ENCODE measurements at regions not wholly inside any gene's neighbourhood (a gene's known extent, or its start where the extent isn't known, plus 50 kb on each side); places are given as distances from the start of the nearest gene placed in this dataset.
"Not testable (repeated sequence)": the region's sequence is repeated elsewhere in the genome, so short reads cannot be mapped to it uniquely, and the experiment has no call there.

DNA sequence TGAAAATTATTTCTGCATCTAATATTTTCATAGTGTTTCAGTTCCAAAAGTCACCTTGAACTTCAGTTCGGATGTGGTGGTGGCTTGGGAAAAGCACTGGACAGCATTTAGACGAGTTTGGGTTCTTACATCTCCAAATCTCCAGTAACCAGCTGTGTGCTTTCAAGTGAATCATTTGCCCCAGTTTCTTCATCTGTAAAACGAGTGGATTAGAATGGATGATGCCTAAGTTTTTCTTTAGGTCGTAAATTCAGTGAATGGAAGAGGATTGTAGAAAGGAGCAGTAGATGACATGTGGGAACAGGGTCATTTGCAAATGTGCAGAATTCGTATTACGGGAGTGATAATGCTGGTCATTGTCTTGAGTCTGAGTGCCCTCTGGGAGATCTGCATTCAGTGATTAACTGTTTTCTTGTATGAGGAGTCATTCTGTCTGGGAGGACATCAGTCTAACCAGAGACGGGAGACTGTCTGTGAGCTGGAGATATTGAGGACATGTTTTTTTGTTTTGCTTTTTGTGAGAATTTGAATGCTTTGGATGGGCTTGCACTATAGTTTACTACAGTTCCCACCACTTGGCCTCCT is 641.6 kb upstream of the TBL1XR1 start:
- DNase-seq (ENCODE audit: low read depth, low spot score) = no peak

DNA sequence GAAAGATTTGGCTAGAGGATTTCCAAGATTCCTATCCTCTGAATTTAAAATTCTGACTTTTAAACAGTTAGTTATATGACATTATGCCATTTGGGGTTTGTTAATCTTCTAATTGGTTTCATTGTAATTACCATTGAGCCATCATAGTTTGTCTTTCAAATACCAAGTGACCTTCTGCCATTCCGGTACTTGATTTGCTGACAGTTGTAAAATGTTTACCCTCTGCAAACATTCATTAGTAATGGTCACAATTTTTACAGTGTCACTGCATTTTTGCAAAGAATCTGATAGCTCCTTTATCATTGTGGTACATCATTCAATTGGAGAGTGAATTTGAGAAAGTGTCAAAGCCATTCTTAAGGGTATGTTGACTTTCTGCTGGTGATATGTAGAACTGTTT is 645.0 kb upstream of the TBL1XR1 start:
- no peak for DNase-seq (ENCODE audit: low read depth, low spot score)

DNA sequence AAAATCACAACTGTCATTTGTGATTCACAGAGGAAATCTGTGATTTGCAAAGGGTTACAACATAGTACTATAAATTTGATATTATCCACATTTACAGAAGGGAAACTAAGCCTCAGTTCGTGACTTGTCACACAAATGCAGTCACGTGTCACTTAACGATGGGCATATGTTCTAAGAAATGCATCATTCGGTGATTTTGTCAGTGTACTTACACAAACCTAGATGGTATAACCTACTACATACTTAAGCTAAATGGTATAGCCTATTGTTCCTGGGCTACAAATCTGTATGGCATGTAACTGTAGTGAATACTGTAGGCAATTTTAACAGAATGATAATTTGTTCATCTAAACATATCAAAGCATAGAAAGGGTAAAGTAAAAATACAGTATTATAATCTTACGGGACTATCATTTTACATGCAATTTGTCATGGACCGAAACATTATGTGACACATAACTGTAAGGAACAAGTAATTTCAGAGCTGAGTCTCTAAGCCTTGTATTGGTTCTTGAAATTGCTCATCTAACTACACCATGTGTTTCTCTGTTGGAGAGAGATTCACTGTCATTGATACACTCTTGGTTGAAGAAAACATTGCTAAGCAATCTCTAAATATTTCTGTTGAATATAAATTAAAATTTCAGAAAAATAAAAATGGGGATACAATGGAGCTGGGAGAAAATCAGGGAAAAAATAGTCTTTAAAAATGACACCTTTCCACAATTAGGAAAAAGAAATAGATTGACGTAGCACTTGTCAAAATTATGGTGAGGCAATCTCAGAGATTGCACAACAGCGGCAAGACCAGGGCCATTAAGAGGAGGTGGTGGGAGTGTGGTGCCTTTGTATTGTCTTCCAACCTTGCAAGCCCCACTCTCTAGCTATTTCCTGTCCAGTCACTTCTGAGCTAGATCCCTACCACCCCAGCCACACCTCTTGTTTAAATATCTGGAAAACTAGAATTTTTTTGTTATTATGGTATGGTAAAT is 645.8 kb upstream of the TBL1XR1 start:
- DNase-seq (ENCODE audit: low read depth, low spot score) = no peak

DNA sequence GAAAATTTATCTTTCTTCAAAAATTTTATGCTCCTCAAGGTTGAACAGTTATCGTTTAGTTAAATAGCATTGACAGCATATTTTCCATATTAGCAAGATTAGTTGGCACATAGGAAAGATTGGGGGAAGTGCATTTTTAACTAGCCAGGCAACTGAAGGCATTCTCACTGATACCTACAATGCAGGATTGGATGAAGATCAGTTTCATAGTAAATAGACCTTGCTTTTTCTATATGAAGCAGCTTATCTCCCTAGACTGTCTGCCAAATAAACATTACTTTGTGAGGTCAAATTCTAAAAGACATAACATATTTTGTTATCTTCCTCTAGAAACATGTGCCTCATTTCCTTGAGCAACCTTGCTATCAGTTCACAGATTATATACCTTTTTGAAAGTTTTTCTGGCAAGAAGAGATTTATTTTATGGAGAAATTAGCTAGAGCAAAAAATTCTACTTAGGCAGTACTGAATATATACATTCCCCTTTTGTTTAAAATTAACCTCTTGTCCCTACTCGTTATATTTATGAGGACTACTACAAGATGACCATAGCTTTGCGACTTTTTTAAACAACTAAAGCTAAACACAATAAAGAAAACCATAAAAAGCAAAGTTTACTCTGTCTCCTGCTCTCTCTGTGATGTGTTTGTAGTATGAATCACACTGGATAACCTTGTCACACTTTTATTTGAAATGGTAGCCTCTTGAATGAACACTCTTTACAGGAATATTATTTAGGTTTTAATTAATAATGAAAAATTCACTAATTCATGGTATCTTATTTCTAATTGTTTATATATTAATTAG is 654.9 kb upstream of the TBL1XR1 start:
- no peak for DNase-seq (ENCODE audit: low read depth, low spot score)

DNA sequence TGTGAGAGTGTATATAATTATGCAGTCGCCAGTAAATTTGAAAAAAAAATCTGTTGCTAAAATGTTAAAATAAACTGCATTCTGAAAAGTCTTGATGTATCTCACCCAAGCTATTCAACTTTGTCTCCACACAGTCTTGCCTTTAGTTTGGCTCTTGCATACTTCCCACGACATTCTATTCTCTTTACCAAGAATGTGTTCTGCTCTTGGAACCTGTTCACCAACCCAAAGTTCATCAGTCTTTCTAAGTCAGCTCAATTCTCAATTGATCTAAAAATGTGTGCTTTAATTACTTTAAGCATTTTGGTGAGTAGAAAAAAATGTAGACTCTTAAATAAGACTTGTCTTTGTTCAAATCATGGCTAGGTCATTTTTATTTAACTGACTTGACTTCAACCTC is 657.7 kb upstream of the TBL1XR1 start:
- no peak for DNase-seq (ENCODE audit: low read depth, low spot score)

DNA sequence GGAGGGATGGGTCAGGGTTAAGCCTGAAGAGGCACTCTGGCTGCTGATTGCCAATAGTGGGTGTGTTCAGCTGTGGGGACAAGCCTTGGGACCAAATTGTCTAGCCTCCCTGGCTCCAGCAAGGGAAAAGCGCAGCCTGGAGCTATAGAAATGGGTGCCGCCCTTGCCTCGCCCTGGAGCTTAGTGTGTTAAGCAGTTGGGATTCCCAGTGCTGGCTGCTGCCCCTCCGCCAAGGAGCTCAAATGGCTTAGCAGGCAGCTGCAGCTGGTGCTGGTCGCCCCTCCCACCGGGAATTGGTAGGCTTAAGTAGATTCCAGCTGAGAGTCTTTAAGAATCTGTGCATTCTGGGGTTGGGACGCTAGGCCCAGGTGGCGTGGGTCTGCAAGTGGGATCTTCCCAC is 662.9 kb upstream of the TBL1XR1 start:
- no peak for DNase-seq (ENCODE audit: low read depth, low spot score)

DNA sequence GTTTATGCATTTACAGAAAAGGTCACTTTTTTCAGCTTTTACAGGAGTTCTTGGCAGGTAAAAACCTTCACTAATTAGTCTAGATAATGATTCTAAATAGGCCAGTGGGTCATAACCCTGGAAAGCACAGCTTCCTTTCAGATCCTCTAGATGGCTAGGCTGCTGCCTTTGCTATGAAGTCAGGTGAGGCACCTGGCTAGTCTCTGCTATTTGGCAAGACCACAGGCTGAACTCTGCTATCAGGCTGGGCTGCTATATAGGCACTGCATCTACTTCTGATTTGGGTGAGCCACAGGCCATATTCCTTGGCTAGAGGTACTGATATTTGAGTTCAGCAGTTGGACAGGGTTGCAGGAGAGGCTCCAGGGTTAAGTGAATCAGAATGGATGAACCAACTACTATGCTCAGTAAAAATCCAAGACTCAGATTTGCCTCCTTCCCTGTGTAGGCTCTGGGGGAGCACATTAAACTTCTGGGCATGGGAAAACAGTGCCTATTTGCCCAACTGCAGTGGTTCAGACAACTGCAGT is 665.7 kb upstream of the TBL1XR1 start:
- no peak for DNase-seq (ENCODE audit: low read depth, low spot score)

DNA sequence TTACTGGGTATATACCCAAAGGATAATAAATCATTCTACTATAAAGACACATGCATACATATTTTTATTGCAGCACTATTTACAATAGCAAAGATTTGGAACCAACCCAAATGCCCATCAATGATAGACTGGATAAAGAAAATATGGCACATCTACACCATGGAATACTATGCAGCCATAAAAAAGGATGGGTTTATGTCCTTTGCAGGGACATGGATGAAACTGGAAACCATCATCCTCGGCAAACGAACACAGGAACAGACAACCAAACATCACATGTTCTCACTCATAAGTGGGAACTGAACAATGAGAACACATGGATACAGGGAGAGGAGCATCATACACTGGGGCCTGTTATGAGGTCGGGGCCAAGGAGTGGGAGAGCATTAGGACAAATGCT is 665.0 kb upstream of the KCNMB2 start:
- not testable (repeated sequence) for DNase-seq (ENCODE audit: low read depth, low spot score)

DNA sequence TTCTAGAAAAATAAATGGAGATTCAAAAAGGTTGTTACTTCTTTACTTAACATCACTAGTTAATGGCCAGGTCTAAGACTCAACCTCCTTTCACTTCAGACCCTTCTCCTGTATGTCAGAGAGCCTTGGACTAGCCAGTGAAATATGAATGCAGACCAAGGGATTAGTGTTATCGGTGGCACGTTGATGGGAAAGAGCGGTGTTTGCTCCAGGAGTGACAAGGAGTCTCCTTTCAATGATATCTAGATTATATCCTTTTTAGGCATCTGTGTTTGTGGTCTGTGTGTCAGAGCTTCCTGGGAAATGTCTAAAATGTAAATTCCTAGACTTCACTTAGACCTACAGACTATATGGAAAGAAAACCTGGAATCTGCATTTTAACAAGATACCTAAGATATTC is 658.0 kb upstream of the KCNMB2 start:
- no peak for DNase-seq (ENCODE audit: low read depth, low spot score)

DNA sequence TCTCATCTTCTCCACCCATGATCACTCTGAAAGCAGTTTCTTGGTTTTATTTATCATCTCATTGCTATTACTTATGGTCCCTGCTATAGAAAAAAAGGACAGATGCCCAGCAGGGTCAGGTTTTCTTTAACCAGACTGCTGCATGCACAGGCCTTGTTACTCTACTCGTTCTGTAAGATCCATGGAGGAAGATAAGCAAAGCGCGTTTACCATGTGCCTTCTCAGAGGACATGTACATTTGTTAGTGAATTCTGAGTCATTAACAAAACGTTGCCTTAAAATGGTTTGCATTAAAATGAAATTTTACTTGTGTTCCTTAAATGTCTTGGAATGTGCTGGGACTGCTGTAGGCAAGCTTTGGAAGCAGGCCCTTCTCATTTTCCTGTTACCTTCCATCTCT is 657.3 kb upstream of the KCNMB2 start:
- no peak for DNase-seq (ENCODE audit: low read depth, low spot score)

DNA sequence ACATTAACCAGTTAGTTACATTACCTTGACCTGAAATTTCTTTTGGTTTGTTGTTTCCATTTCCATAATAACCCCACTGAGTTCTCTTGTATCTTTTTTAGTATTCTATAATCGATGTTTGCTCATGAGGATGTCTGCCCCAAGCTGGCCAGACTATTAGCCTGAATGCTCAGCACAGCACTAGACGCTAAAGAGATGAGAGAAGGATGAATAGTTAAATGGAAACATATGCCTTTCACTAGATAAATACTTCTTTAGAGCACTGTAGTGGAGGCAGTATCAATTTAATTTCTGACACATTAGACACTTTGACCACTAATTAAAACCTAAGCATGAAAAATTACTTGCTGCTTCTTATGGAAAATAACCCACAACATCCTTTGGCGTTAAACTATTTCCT is 654.9 kb upstream of the KCNMB2 start:
- no peak for DNase-seq (ENCODE audit: low read depth, low spot score)

DNA sequence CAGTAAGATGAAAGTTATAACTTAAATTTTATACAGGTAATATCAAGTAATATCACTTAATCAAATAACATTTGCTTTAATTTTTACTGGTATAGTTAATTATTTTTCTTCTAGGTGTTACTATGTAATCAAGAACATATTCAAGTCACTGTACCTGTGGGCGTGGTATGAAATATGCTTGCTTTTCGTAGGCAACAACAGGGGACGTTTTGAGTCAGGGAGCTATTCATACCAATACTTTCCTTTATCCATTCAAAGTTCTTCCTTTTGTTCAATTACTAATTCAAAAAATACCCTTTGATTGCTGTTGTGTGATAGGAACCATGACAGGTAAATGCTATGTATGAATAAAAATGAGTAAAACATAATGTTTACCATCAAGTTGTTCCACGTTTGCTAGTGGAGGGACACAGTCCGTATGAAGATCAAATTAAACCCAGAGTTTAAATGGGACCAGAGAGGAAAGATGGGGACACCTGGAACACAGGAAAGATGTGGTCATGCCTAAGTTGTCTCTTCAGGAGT is 654.0 kb upstream of the KCNMB2 start:
- DNase-seq (ENCODE audit: low read depth, low spot score) = no peak

DNA sequence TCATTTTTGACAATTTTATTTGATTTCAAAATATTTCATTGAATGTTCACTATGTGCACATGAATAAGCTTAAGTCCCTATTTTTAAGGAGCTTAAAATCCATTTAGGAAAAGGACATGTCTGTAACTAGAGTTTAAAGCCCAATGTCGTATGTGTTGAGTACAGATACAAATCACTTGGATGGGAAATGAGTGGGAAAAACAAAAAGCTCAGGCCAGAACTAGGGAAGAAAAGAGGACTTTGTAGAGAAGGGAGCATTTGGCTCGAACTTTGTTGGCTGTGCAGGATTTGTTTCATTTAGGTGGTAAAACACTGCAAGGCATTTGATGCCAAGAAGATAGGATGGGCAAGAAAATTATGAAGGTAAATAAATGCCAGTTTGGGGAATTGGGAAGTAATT is 653.1 kb upstream of the KCNMB2 start:
- DNase-seq (ENCODE audit: low read depth, low spot score) = no peak

DNA sequence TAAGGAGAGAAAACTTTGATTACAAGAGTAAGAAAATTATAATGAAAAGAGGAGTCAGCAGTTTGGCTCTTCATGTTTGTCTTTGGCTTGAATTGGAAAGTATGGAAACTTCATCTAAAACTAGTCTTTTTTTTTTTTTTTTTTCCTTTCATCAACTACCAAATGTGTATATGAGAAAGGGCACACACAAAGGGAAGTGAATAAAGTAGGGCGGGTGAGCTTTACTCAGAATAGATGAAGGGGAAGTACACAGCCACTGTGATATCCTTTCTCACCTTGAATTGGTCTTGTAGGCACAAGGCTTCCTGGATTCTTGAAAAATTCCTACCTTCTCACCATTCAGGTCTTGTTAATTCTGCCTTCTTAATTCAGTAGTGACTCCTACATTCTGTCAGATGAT is 652.3 kb upstream of the KCNMB2 start:
- DNase-seq (ENCODE audit: low read depth, low spot score) = no peak

DNA sequence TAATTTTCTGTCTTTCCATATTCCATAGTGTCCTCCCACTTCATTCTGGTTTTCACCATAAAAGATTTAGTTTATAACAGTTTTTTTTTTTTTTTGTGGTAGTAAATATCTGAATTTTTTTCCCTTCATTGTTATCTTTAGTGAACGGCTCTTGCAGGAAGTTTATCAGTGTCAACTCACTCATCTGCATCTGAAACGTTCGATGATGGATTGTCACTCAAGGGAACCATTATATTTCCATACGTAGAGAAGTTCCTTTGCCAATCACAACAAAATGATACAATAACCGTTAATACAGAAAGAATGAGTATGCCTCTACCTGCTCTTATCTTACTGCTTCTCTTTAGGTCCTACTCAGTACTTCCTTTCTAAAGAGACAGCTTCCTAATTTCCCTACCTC is 651.2 kb upstream of the KCNMB2 start:
- DNase-seq (ENCODE audit: low read depth, low spot score) = no peak

DNA sequence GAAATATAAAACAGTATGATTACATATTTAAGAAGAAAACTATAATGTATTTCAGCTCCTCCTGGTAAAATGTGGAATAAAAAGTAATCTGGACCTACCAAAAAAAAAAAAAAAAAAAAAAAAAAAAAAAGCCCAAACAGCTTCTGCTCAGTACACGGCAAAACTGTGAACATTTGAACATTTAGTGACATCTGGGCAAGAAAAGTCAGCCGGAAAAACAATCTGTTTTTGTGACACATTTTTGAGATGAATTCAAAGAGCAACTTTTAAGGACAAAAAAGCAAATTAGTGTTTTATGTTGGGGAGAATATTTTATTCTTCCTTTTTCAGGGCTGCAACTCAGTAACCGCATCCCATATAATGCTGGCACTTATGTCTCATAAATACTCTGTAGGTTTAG is 649.7 kb upstream of the KCNMB2 start:
- no peak for DNase-seq (ENCODE audit: low read depth, low spot score)

DNA sequence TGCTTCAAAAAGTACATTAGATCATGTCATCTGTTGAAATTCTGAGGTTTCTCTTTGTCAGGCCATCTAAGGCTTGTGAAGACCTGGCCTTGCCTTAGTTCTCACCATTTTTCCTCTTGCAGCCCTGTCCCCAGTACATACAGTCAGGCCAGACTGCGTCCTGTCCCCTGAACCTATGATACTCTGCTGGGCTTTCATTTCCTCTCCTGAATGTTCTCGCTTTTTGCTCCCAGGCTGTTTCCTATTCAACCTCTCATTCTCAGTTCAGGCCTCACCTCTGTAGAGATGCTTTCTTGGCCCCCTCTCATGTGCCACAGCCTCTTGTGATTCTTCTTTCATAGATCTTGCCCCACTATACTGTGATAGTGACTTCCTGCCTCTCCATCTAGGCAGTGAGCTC is 648.8 kb upstream of the KCNMB2 start:
- DNase-seq (ENCODE audit: low read depth, low spot score) = no peak

DNA sequence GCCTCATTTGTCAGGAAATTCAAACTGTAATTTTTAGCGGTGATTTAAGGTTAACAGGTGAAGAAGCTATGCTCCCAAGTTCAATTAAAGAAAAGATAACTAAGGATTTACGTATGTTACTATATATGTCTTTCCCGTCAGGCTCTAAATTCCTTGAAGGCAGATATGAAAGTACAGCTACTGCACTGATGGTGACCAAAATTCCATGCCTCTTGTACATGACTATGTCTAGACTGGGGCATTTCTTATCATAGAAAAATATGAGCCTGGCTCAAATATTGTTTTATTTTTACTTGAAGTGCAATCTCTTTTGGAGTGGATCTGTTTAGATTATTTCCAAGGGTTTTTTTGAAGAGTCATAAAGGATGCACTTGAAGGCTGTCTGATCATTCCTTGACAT is 647.1 kb upstream of the KCNMB2 start:
- DNase-seq (ENCODE audit: low read depth, low spot score) = no peak

DNA sequence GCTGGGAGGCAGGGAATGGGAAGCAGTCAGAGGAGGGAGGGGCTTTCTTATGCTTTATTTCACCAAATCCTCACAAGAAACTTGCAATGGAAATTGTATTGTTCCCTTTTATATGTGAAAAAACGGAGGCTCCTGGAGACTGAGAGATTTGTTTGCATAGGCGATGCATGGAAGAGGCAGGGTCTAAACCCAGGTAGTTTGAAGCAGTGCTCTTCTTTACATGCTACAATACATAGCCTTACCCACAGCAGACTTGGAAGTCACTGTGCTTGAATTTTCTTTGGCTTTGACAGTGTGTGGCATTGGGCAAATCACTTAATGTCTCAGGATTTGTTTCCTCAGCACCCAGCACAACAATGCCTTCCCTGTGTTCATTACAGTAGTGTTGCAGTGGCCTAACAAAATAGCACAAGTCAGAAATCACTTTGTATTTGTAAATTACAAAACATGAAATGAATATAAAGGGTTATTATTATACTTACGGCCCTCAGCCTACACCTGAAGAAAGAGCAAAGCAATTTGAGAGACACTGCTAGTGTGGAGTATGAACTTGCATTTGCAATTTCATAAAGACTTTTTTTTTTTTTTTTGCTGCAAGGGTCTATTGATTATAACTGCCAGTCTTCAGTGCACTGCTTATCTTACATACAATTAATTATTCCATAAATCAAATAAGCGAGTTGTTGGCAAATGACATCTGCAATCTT is 646.4 kb upstream of the KCNMB2 start:
- no peak for DNase-seq (ENCODE audit: low read depth, low spot score)

DNA sequence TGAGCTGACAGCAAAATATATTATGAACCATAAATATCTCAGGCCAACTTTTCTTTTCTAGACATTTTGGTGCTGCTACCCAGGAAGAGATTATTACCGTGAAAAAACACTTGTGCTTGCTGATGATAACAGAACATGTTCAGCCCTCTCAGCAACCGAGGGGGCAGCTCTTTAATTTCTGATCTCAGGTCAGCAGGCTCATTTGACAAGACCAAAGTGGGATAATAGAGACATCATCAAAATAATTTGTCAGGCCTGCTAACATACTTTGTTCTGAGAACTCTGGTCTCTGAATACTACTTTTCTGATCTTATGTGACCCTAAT is 645.9 kb upstream of the KCNMB2 start:
- DNase-seq (ENCODE audit: low read depth, low spot score) = no peak

DNA sequence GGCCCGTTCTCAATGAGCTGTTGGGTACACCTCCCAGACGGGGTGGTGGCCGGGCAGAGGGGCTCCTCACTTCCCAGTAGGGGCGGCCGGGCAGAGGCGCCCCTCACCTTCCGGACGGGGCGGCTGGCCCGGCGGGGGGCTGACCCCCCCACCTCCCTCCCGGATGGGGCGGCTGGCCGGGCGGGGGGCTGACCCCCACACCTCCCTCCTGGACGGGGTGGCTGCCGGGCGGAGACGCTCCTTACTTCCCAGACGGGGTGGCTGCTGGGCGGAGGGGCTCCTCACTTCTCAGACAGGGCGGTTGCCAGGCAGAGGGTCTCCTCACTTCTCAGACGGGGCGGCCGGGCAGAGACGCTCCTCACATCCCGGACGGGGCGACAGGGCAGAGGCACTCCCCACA is 644.7 kb upstream of the KCNMB2 start:
- DNase-seq (ENCODE audit: low read depth, low spot score) = not testable (repeated sequence)
